ENCODE measurements at regions not wholly inside any gene's neighbourhood (a gene's known extent, or its start where the extent isn't known, plus 50 kb on each side); places are given as distances from the start of the nearest gene placed in this dataset.
"Not testable (repeated sequence)": the region's sequence is repeated elsewhere in the genome, so short reads cannot be mapped to it uniquely, and the experiment has no call there.

DNA sequence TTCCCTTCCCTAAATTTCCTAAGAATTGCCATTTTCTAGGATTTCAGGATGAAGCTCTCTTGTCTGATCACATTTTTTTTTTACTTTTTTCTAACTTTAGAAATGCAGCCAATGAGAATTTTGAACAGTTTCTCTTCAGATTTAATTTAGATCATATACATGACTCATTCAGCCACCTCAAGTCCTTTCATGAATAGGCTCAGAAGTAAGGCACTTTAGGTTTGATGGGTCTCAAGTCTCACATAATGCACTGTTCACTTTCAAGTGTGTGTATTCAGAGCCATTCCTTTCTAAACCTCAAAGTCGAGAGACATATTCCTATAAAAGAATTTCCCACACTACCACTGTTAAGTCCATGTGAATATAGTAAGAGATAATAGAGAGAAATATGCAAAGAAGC is 614.1 kb upstream of the VRK2 start:
- no peak for DNase-seq (ENCODE audit: low read depth in 3 of 3)

DNA sequence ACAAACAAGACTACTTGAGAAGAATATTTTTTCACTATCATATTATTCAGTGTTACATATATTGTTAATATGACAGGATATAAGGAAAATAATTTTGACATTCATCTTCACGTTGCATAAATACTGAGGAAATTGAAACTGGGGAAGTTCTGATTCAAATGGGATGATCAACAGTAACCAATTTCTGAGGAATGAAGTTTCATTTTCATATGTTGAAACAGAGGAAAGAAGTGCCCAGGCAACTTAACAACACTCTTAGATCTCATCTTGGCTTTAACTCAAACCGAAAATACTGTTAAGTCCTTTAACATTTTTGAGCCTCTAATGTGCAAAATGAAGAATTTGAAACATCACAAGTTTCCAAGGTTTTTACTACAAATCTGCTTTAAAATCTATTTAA is 612.2 kb upstream of the VRK2 start:
- no peak for DNase-seq (ENCODE audit: low read depth in 3 of 3)

DNA sequence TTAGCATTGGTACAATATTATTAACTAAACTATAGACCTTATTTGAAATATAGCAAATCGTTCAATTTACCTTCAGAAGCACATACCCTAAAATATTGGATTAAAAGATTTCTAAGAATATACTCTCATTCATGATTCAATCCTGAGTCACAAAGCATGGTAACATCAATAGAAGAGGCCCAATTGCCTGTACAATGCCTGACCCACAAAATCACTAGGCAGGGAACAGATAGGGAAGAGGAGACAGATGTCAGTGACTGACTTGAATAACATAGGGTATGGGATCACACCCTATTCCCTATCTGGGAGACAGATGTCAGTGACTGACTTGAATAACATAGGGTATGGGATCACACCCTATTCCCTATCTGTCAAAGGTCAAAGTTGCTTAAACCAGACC is 611.6 kb upstream of the VRK2 start:
- DNase-seq (ENCODE audit: low read depth in 3 of 3): no peak

DNA sequence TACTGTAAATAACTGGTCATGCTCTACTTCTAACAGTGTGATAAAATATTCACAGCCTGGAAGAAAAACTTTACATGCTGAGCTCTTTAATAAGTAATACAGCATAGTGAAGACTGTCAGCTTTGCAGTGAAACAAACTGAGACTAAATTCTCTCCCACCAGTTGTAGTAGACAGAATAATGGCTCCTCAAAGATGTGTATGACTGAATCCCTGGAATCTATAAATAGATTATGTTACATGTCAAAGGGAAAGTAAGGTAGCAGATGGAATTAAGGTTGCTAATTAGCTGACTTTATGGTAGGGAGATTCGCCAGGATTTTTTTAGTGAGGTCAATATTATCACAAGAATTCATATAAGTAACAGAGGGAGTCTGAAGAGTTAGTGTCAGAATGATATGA is 609.5 kb upstream of the VRK2 start:
- DNase-seq (ENCODE audit: low read depth in 3 of 3): no peak

DNA sequence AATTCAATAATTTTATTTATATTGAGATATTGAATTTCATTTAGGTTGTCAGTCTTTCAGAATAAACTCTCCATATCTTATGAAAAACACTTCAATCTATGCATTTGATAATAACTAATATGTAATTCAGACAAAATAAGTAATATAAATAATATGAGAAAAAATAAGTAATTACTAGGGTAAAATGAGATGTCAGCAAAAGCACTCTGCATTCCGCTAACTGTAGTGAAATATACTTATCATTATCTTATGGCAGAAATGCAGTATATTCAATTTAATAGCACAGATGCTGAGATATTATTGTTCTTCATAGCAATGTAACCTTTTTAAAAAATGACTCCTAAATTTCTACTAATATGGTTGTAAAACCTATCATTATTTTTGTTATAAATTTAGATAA is 606.2 kb upstream of the VRK2 start:
- DNase-seq (ENCODE audit: low read depth in 3 of 3): no peak

GRCh38 chr2:57443086-57443485 is 603.5 kb upstream of the VRK2 start:
- no peak for DNase-seq (ENCODE audit: low read depth in 3 of 3)

DNA sequence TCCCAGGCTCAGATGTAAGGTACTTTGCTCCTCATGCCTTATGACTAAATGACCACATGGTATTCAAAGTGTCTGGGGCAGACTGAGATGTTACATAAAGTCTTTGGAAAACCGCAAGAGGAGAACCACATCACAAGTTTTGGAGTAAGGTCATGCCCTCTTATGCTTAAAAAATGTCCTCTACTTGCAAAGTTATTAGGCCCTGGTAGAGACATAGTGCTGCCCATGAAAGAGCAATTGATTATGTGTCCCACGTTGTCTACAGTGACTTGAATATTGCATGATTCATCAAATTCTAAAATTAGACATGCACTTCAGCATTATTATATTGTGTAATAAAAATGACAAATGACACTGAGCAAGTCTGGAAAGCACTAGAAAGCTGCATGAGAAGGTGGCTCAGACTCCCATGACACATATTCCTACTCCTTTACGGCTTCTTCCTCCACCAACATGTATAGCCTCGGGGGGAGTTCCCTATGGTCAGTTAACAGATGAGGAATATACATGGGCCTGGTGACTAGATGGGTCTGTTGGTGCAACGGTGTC is 602.6 kb upstream of the VRK2 start:
- DNase-seq (ENCODE audit: low read depth in 3 of 3): no peak

DNA sequence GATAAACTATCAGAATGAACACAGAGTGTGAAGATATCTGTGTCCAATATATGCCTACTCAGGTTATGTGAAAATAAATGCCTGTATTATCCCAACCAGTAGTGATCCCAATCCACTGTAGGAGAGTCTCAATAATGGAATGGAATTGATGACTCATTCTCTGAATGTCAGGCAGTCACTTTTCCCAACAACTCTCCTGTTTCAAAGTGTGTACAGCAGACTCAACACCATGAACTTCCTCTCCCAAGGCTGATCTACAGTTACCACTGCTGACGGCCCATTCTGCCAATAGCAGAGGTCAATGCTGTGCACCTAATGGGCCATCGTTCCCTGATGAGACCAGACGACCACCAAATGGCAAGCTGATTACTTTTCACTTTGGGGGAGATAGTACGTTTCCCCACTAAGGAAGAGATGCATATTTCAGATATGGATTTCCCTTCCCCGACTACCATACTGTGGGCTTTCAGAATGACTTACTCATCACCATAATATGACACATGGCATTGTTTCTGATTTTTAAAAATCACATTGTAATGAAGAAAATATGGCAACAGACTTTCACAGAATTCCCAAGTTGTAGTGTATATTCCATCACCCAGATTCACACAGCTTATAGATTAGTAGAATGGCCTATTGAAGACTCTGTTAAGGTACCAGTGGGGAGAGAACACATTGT is 601.7 kb upstream of the VRK2 start:
- DNase-seq (ENCODE audit: low read depth in 3 of 3): no peak

- no peak for DNase-seq (ENCODE audit: low read depth in 3 of 3)
Observed at GRCh38 chr2:57448816-57449215, 597.8 kb upstream of the VRK2 start.

DNA sequence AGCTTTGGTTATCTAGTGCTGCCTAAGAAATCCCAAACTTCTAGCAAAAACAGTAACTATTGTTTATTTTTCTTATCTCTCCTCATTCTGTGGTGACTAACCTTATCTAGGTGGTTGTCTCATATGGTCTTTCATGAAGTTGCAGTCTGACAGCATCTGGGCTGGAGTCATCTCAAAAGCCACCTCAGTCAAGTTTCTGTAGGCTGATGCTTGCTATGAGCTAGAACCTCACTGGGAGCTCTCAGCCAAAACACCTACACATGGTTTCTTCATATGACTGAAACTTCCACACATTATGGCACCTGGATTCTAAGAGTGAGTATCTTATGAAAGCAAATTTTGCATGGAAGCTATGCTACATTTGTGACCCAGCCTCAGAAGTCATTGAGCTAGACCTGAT is 596.4 kb upstream of the VRK2 start:
- DNase-seq (ENCODE audit: low read depth in 3 of 3): no peak

DNA sequence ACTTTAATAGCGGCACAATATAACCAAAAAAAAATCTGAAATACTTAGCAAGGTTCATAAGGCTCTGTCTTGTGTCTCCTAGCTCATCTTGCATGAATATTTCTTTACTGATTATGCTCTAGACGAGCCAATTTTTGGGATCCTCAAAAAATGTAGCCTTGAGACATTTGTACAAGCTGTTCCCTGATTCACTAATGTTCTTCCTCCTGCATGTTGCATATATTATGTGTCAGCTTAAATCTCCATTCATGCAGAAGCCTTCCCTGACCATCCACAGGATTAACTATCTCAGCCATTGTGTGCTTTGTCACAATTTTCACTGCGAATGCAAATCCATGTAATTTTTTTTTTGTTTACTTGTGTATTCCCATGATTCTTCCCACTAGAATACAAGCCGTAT is 594.0 kb upstream of the VRK2 start:
- no peak for DNase-seq (ENCODE audit: low read depth in 3 of 3)

DNA sequence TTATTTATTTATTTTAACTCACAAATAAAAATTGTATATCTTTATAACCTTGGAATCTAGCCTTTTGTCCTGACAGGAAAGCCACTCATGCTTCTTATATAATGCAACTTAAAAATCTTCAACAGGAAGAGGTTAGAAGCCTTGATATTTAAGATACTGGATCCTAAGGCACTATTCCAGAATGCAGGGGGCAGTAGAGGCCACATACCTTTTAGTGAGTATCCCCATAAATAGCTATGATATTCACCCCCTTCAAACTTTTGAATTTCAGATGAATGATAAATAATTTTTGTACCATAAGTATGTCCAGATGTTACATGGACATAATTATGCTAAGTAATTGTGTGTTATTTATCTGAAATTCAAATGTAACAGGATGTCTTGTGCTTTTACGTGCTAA is 592.7 kb upstream of the VRK2 start:
- DNase-seq (ENCODE audit: low read depth in 3 of 3): no peak

DNA sequence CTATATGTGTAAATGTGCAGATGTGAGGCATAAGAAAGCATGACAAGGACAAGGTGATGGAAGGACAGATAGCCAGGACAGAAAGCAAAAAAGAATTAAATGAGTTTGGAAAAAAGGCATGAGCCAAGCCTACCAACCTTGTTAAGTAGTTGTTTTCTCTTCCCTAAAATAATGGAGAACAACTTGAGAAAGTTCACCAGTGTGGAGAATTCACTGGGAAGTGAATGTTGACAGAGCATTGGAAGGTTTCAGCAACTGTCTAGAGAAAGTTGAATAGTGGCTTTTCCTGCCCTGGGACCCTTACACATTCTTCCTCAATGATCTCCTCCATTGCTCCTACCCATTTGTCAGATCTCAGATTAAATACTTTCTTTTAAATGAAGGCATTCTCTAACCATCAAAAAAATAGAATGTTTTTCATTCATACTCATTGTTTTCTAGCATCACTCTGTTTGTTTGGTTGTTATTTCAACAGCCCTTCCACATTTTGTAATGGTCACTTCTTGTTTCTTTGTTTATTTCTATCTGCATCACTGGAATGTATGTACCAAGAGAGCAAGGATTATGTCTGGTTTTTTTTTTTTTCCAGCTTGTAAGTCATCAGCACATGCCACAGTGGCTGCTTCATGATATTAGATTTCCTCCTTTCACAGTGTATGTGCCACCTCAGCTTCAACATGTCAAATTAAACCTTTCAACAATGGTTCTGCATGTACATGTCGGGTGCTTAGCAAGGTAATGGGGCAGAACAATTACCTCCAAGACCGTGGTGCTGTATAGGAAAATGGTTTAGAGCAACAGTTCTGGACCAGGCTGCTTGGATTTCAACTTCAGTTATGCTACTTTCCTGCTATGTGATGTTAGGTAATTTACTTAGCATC is 586.0 kb upstream of the VRK2 start:
- no peak for DNase-seq (ENCODE audit: low read depth in 3 of 3)

GRCh38 chr2:57461624-57462023 is 585.0 kb upstream of the VRK2 start:
- no peak for DNase-seq (ENCODE audit: low read depth in 3 of 3)

GRCh38 chr2:57465067-57465466 is 581.5 kb upstream of the VRK2 start:
- no peak for DNase-seq (ENCODE audit: low read depth in 3 of 3)

- no peak for DNase-seq (ENCODE audit: low read depth in 3 of 3)
Observed at GRCh38 chr2:57465967-57466366, 580.6 kb upstream of the VRK2 start.

- DNase-seq (ENCODE audit: low read depth in 3 of 3): no peak
Observed at GRCh38 chr2:57475391-57475790, 571.2 kb upstream of the VRK2 start.

DNA sequence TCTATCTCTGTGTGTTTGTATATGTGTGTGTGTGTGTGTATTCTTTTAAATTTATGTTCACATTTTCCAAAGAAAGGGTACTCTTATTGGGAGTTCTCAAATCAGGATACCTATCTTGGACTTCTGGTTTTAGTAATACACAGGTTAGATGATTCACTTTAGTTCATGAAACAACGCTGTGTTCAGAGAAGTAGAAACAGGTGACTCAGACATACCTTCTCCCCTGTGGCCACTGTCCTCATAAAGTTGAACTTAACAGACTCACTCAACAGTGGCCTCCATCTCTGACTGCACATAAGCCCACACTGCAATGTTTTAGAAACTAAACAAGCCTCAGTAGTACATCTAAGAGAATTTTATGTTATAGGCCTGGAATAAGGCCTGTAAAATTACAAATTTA is 566.6 kb upstream of the VRK2 start:
- DNase-seq (ENCODE audit: low read depth in 3 of 3): no peak

DNA sequence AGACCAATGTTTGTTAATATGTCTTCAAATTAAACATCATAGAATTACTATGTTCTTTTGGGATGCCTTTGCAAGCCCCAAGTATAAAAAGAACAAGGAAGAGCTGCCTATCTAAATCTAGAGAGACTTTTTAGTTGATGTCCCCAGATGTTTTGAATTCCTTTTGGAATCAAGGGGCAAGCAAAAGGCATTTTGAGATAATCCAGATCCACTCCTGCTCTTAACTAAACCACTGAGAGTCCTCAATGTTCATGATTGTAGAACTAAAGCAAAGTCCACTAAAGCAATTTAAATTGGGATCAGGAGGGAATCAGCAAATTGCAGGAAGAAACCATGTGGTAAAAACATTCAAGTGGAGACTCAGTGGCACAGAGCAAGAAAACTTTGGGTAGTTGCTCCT is 558.5 kb upstream of the VRK2 start:
- DNase-seq (ENCODE audit: low read depth in 3 of 3): no peak

DNA sequence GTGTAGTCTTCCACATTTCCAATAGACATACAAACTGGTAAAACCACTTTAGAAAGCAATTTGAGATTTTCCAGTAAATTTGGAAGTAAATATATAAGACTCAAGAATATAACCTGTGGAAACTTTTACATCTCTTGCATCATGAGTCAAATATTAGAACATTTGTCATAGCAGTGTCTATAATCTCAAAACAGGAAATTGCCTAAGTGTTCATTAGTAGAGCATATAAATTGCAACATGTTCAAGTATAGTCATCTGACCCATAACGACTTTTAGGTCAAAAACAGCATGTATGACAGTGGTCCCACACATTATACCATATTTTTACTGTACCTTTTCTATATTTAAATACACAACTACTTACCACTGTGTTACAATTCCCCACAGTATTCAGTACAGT is 555.9 kb upstream of the VRK2 start:
- DNase-seq (ENCODE audit: low read depth in 3 of 3): no peak

DNA sequence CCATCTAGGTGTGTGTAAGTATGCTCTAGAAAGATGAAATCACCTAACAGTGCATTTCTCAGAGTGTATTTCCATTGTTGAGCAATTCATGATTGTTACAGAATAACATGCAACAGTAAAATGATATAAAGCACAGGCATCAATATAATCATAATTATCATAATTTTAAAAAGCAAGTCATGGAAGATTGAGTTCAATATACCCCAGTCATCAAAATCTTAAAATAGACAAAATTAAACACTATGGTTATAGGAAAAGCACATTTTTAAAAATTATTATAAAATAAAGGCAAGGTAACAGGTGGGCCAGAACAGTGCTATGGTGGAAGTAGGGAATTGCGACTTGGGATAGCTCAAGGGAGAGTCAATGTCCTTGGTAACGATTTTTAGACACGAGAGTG is 555.4 kb upstream of the VRK2 start:
- no peak for DNase-seq (ENCODE audit: low read depth in 3 of 3)

- DNase-seq (ENCODE audit: low read depth in 3 of 3): not testable (repeated sequence)
Observed at GRCh38 chr2:57493966-57494365, 552.6 kb upstream of the VRK2 start.

DNA sequence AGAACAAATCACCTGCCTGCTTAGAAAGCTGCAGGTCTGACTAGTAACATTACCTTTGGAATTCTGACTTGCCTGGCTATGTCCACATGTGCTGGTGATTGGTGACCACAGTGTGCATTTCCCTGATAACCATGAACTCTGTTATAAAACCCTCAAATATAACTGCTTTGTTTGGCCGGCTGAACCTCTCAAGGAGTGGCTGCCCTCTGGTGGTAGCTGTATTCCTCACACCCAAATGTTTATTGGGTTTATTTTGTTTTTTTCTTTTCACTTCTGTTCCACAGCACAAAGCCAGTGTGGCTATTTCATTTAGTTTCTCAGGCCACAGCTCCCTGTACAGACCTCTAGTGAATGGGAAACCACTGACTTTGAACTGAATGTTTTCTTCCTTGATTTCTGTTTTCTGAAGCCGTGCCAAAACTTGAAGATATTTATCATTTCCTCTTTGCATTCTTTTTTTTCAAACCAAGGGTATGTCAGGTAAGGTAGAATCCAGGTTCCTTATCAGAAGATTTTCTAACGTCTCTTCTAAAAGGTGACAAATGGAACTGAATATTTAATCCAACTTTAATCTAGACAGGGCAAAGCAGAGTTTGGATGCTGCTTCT is 549.0 kb upstream of the VRK2 start:
- no peak for DNase-seq (ENCODE audit: low read depth in 3 of 3)

Data from stimulated activated CD4-positive, alpha-beta T cell treated with anti-CD3 and anti-CD28 coated beads, TNF-alpha, amount 100 ng/mL, for 4 hours (primary cell).